GM12865 (cell line): ENCODE measurements at regions not wholly inside any gene's neighbourhood (a gene's known extent, or its start where the extent isn't known, plus 50 kb on each side); places are given as distances from the start of the nearest gene placed in this dataset.

Source experiments
- DNase-seq: peaks from one replicate; pipeline ENCODE4 v3.0.0; 2010; ENCODE audit warnings: low read depth
- H3K4me3 ChIP-seq: 2 replicates; pipeline ENCODE4 v1.5.1; 2011; ENCODE audit warnings: mild to moderate bottlenecking, low read depth, low read length, control low read depth
- TF ChIP-seq, protein P1 (sequence below): IDR thresholded peaks from 2 replicates; pipeline ENCODE4 v1.5.1; 2011; ENCODE audit warnings: low read length, control low read depth, low read depth, inconsistent platforms; ENCODE audit not compliant: insufficient read depth; ENCODE audit errors: missing control alignments

DNA sequence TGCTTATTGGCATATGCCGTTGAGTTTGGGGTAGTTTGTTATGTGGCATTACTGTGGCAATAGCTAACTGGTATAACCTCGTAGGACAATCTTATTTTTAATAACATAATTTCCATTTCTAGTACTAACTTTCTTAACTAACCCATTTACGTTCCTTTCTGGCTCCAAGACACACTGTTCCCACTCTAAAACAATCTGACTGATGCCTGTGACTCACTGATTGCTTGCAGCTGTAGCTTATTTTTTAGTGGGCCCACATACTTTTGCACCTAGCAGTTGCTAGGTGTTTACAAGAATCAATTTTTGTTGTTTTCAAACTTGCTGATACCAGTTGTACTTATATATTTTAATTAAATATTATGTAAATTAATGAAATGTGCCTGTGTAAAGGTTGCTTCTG lies 52.2 kb downstream of the FAT3 start:
- TF ChIP-seq, protein P1, sequence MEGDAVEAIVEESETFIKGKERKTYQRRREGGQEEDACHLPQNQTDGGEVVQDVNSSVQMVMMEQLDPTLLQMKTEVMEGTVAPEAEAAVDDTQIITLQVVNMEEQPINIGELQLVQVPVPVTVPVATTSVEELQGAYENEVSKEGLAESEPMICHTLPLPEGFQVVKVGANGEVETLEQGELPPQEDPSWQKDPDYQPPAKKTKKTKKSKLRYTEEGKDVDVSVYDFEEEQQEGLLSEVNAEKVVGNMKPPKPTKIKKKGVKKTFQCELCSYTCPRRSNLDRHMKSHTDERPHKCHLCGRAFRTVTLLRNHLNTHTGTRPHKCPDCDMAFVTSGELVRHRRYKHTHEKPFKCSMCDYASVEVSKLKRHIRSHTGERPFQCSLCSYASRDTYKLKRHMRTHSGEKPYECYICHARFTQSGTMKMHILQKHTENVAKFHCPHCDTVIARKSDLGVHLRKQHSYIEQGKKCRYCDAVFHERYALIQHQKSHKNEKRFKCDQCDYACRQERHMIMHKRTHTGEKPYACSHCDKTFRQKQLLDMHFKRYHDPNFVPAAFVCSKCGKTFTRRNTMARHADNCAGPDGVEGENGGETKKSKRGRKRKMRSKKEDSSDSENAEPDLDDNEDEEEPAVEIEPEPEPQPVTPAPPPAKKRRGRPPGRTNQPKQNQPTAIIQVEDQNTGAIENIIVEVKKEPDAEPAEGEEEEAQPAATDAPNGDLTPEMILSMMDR, result no peak
- DNase-seq, result no peak
- H3K4me3 ChIP-seq, result no peak overlapping the region

- DNase-seq, result no peak
- TF ChIP-seq, protein P1, result no peak
- H3K4me3 ChIP-seq, result no peak overlapping the region
Measured at GRCh38 chr11:92277871-92278270, 53.3 kb downstream of the FAT3 start.

- no peak overlapping the region for H3K4me3 ChIP-seq
- TF ChIP-seq, protein P1, result no peak
- no peak for DNase-seq
Measured at GRCh38 chr11:92278791-92279433, 54.3 kb downstream of the FAT3 start.

- H3K4me3 ChIP-seq, result no peak overlapping the region
- TF ChIP-seq, protein P1, result no peak
Measured at GRCh38 chr11:92284107-92284506, 59.5 kb downstream of the FAT3 start.

GRCh38 chr11:92284558-92284957 lies 59.9 kb downstream of the FAT3 start:
- no peak overlapping the region for H3K4me3 ChIP-seq
- TF ChIP-seq, protein P1, result no peak
- DNase-seq, result no peak

More at GRCh38 chr11:92284107-92284506, 59.5 kb downstream of the FAT3 start:
- DNase-seq, result no peak

DNA sequence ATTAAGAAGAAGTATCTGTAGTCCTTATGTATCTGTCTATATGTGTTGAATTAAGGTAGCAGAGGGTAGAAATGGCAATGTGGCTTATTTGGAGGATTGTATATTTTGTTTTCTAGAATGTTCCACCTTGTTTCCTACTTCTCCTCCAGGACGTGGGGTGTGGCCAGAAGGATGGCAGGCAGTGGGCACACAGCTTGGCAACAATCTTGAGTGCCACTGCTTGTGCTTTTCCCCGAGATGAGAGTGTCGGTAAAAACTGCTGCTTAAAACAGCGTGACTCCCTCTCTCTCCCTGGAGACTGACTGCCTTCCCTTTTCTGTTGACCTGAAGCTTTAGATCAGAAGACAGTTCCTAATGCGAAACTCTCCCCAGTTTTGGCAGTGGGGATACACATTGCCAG lies 61.2 kb downstream of the FAT3 start:
- no peak overlapping the region for H3K4me3 ChIP-seq
- TF ChIP-seq, protein P1, result no peak
- no peak for DNase-seq

DNA sequence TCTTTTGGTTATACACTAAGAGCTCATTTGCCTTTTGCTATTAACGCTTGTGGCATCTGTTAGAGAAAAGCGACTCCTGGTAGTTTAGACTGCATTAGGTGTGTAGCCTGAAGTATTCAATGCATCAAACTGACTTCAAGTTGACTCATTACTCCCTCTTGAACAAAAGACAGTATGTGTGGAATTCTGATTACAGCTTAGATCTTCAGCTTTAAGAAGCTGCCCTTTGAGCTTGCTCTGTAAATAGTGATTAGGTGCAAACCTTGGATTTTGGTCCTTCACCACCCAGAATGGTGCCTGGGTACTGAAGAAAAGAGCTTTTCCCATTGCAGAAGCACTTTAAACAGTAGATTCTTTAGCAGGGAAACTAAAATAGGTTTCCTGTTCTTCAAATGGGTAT lies 62.1 kb downstream of the FAT3 start:
- TF ChIP-seq, protein P1, result no peak
- H3K4me3 ChIP-seq, result no peak overlapping the region
- no peak for DNase-seq
